GM12864 (cell line): ENCODE measurements at regions not wholly inside any gene's neighbourhood (a gene's known extent, or its start where the extent isn't known, plus 50 kb on each side); places are given as distances from the start of the nearest gene placed in this dataset.

Experiments
- DNase-seq: peaks from one replicate; pipeline ENCODE4 v3.0.0-alpha.2; 2011; ENCODE audit warnings: low read depth
- H3K4me3 ChIP-seq: 2 replicates; pipeline ENCODE4 v1.5.1; 2011; ENCODE audit warnings: mild to moderate bottlenecking, low read depth, low read length, control low read depth
- CTCF ChIP-seq: IDR thresholded peaks from 2 replicates; pipeline ENCODE4 v1.5.1; 2011; ENCODE audit warnings: low read depth, mild to moderate bottlenecking, moderate library complexity, low read length, control low read depth, inconsistent platforms; ENCODE audit errors: missing control alignments

- no peak for TF ChIP-seq CTCF
- no peak for DNase-seq
- no peak overlapping the region for H3K4me3 ChIP-seq
Measured at GRCh38 chr2:18483896-18484295, 76.6 kb downstream of the RDH14 start.

- TF ChIP-seq CTCF = no peak
- DNase-seq = no peak
- no peak overlapping the region for H3K4me3 ChIP-seq
Measured at GRCh38 chr2:18482666-18483065, 77.8 kb downstream of the RDH14 start.

GRCh38 chr2:18479947-18480369, 80.5 kb downstream of the RDH14 start:
- no peak overlapping the region for H3K4me3 ChIP-seq
- DNase-seq = no peak
- no peak for TF ChIP-seq CTCF

- TF ChIP-seq CTCF = no peak
- H3K4me3 ChIP-seq = no peak overlapping the region
- no peak for DNase-seq
Measured at GRCh38 chr2:18477293-18477692, 83.2 kb downstream of the RDH14 start.

GRCh38 chr2:18476484-18476883, 84.0 kb downstream of the RDH14 start:
- no peak overlapping the region for H3K4me3 ChIP-seq
- TF ChIP-seq CTCF = no peak
- no peak for DNase-seq

GRCh38 chr2:18475884-18476283, 84.6 kb downstream of the RDH14 start:
- H3K4me3 ChIP-seq = no peak overlapping the region
- DNase-seq = no peak
- no peak for TF ChIP-seq CTCF

GRCh38 chr2:18474700-18475099, 85.8 kb downstream of the RDH14 start:
- DNase-seq = no peak
- TF ChIP-seq CTCF = no peak
- no peak overlapping the region for H3K4me3 ChIP-seq
